GM23338 (cell line): ENCODE measurements at regions not wholly inside any gene's neighbourhood (a gene's known extent, or its start where the extent isn't known, plus 50 kb on each side); places are given as distances from the start of the nearest gene placed in this dataset.

Experiments used
- ATAC-seq: fragments of 200-7000 bp; cut with Tn5 transposase; 3 replicates; pipeline ENCODE4 v1.9.1; 2020
- DNase-seq: peaks from one replicate; pipeline ENCODE4 v3.0.0-alpha.2; 2015; ENCODE audit warnings: low spot score
- H2AFZ ChIP-seq: fragments of 200-600 bp; sonication (generic); 2 replicates; pipeline ENCODE4 v1.8.0; 2016; ENCODE audit warnings: antibody characterized with exemption, mild to moderate bottlenecking, moderate library complexity
- H3F3A ChIP-seq: fragments of 200-600 bp; sonication (generic); replicated peaks from 2 replicates; pipeline ENCODE4 v1.8.0; 2017; ENCODE audit warnings: antibody characterized with exemption, mixed run types, low read depth
- H3K27ac ChIP-seq: fragments of 200-600 bp; sonication (generic); 2 replicates; pipeline ENCODE4 v1.6.1; 2016; ENCODE audit warnings: low read depth
- H3K27me3 ChIP-seq: fragments of 200-600 bp; sonication (generic); 2 replicates; pipeline ENCODE4 v1.8.0; 2016; ENCODE audit warnings: mild to moderate bottlenecking, mixed run types, moderate library complexity; ENCODE audit not compliant: insufficient read depth
- H3K36me3 ChIP-seq: fragments of 200-600 bp; sonication (generic); 2 replicates; pipeline ENCODE4 v1.8.0; 2016; ENCODE audit warnings: mild to moderate bottlenecking; ENCODE audit not compliant: insufficient read depth
- H3K4me1 ChIP-seq: fragments of 200-600 bp; sonication (generic); 2 replicates; pipeline ENCODE4 v1.8.0; 2016; ENCODE audit warnings: mild to moderate bottlenecking, moderate library complexity; ENCODE audit not compliant: insufficient read depth
- H3K4me2 ChIP-seq: fragments of 200-600 bp; sonication (generic); 2 replicates; pipeline ENCODE4 v1.7.1; 2017; ENCODE audit warnings: mixed run types
- H3K4me3 ChIP-seq: fragments of 200-600 bp; sonication (generic); 2 replicates; pipeline ENCODE4 v1.6.1; 2016; ENCODE audit warnings: mixed run types
- H3K79me2 ChIP-seq: fragments of 200-600 bp; sonication (generic); replicated peaks from 2 replicates; pipeline ENCODE4 v1.8.0; 2017; ENCODE audit warnings: mild to moderate bottlenecking; ENCODE audit not compliant: insufficient read depth
- H3K9me2 ChIP-seq: fragments of 200-600 bp; sonication (generic); 2 replicates; pipeline ENCODE4 v1.8.0; 2017; ENCODE audit not compliant: insufficient read depth
- H4K20me1 ChIP-seq: fragments of 200-600 bp; sonication (generic); replicated peaks from 2 replicates; pipeline ENCODE4 v1.8.0; 2017; ENCODE audit warnings: mild to moderate bottlenecking; ENCODE audit not compliant: insufficient read depth
- H3K27ac Mint-ChIP-seq: 2 replicates; pipeline ENCODE4 v1.8.0; 2020; ENCODE audit warnings: inconsistent platforms, mild to moderate bottlenecking, moderate library complexity, mixed read lengths
- H3K27me3 Mint-ChIP-seq: 3 replicates; pipeline ENCODE4 v1.8.0; 2022; ENCODE audit warnings: low read depth, mild to moderate bottlenecking, moderate library complexity, mixed read lengths, inconsistent platforms; ENCODE audit not compliant: insufficient read depth, poor library complexity
- H3K36me3 Mint-ChIP-seq: 3 replicates; pipeline ENCODE4 v1.8.0; 2021; ENCODE audit warnings: low read depth, mild to moderate bottlenecking, inconsistent platforms, moderate library complexity, mixed read lengths
- H3K4me1 Mint-ChIP-seq: 3 replicates; pipeline ENCODE4 v1.8.0; 2020; ENCODE audit warnings: mild to moderate bottlenecking, inconsistent platforms, mixed read lengths
- H3K4me3 Mint-ChIP-seq: 3 replicates; pipeline ENCODE4 v1.8.0; 2021; ENCODE audit warnings: moderate library complexity, mild to moderate bottlenecking, inconsistent platforms, mixed read lengths
- H3K9me3 Mint-ChIP-seq: 3 replicates; pipeline ENCODE4 v1.8.0; 2020; ENCODE audit warnings: moderate library complexity, mild to moderate bottlenecking, inconsistent platforms, mixed read lengths
- CREB1 ChIP-seq: fragments of 250-450 bp; sonication (Bioruptor Pico); IDR thresholded peaks from 2 replicates; pipeline ENCODE4 v1.5.0; 2020; ENCODE audit warnings: low read depth, mild to moderate bottlenecking, moderate library complexity
- EZH2phosphoT487 ChIP-seq: fragments of 200-600 bp; sonication (generic); IDR thresholded peaks from one replicate; pipeline ENCODE4 v1.8.1; 2018; ENCODE audit warnings: antibody characterized with exemption; ENCODE audit not compliant: unreplicated experiment
- JUNB ChIP-seq: IDR thresholded peaks from one replicate; pipeline ENCODE4 v1.6.1; 2016; ENCODE audit warnings: antibody characterized with exemption; ENCODE audit not compliant: unreplicated experiment
- NANOG ChIP-seq: IDR thresholded peaks from 2 replicates; pipeline ENCODE4 v1.6.1; 2016; ENCODE audit warnings: antibody characterized with exemption, borderline replicate concordance
- POLR2AphosphoS5 ChIP-seq: IDR thresholded peaks from 2 replicates; pipeline ENCODE4 v1.6.1; 2016; ENCODE audit warnings: antibody characterized with exemption, low read depth
- REST ChIP-seq: IDR thresholded peaks from one replicate; pipeline ENCODE4 v1.6.1; 2018; ENCODE audit warnings: antibody characterized with exemption; ENCODE audit not compliant: unreplicated experiment
- STAT1 ChIP-seq: IDR thresholded peaks from one replicate; pipeline ENCODE4 v1.6.1; 2016; ENCODE audit warnings: antibody characterized with exemption; ENCODE audit not compliant: unreplicated experiment
- ZNF114 ChIP-seq: fragments of 250-450 bp; sonication (Bioruptor Pico); IDR thresholded peaks from 2 replicates; pipeline ENCODE4 v1.5.0; 2020; ENCODE audit warnings: mild to moderate bottlenecking, moderate library complexity
- ZNF331 ChIP-seq: fragments of 250-450 bp; sonication (Bioruptor Pico); IDR thresholded peaks from 2 replicates; pipeline ENCODE4 v1.5.0; 2020; ENCODE audit warnings: low read depth, mild to moderate bottlenecking, moderate library complexity
- ZNF462 ChIP-seq: fragments of 250-450 bp; sonication (Bioruptor Pico); IDR thresholded peaks from 2 replicates; pipeline ENCODE4 v1.5.0; 2020; ENCODE audit warnings: mild to moderate bottlenecking, moderate library complexity

- no peak for TF ChIP-seq ZNF462 (CRISPR knock-in tag)
- TF ChIP-seq ZNF114 (CRISPR knock-in tag): no peak
- no peak for TF ChIP-seq REST
Measured at GRCh38 chr3:87414271-87414670, 137.9 kb upstream of the POU1F1 start (continued).

GRCh38 chr3:87413814-87414213, 137.4 kb upstream of the POU1F1 start:
- ATAC-seq (no peak), DNase-seq (no peak)
- no peak overlapping the region for H3K4me3 ChIP-seq
- H3K79me2 ChIP-seq: no peaks in the 10 kb centered on the region
- Mint-ChIP-seq H3K9me3 (no peaks in the 10 kb centered on the region), H3K4me1 (no peaks in the 10 kb centered on the region), H3K27me3 (no peaks in the 10 kb centered on the region), H3K27ac (no peak overlapping the region), H3K4me3 (no peak overlapping the region), H3K36me3 (no peaks in the 10 kb centered on the region)
- no peaks in the 10 kb centered on the region for H3K4me1 ChIP-seq
- H3K27ac ChIP-seq: no peak overlapping the region
- H3K4me2 ChIP-seq: no peak overlapping the region
- H3K27me3 ChIP-seq: no peaks in the 10 kb centered on the region
- H2AFZ ChIP-seq: no peak overlapping the region
- H3F3A ChIP-seq: no peaks in the 10 kb centered on the region
- H4K20me1 ChIP-seq: no peaks in the 10 kb centered on the region
- no peaks in the 10 kb centered on the region for H3K9me2 ChIP-seq
- no peaks in the 10 kb centered on the region for H3K36me3 ChIP-seq
- TF ChIP-seq STAT1: no peak
- no peak for TF ChIP-seq NANOG
- no peak for TF ChIP-seq EZH2phosphoT487
- no peak for TF ChIP-seq POLR2AphosphoS5
- no peak for TF ChIP-seq CREB1 (CRISPR knock-in tag)
- TF ChIP-seq JUNB: no peak
- TF ChIP-seq ZNF331 (CRISPR knock-in tag): no peak
